Endothelial cell (in vitro differentiated cells): ENCODE measurements at regions not wholly inside any gene's neighbourhood (a gene's known extent, or its start where the extent isn't known, plus 50 kb on each side); places are given as distances from the start of the nearest gene placed in this dataset.

ENCODE experiments used
- DNase-seq: peaks from one replicate; pipeline ENCODE4 v3.0.0; 2021; ENCODE audit warnings: low spot score
- H3K27ac Mint-ChIP-seq: one replicate; pipeline ENCODE4 v1.8.0; 2021; ENCODE audit warnings: mixed read lengths, inconsistent platforms; ENCODE audit not compliant: unreplicated experiment
- H3K27me3 Mint-ChIP-seq: one replicate; pipeline ENCODE4 v1.8.0; 2021; ENCODE audit warnings: mild to moderate bottlenecking, moderate library complexity, mixed read lengths, inconsistent platforms; ENCODE audit not compliant: unreplicated experiment
- H3K36me3 Mint-ChIP-seq: one replicate; pipeline ENCODE4 v1.8.0; 2021; ENCODE audit warnings: mild to moderate bottlenecking, low read depth, mixed read lengths, inconsistent platforms; ENCODE audit not compliant: unreplicated experiment
- H3K4me1 Mint-ChIP-seq: one replicate; pipeline ENCODE4 v1.8.0; 2021; ENCODE audit warnings: mild to moderate bottlenecking, mixed read lengths, inconsistent platforms; ENCODE audit not compliant: unreplicated experiment
- H3K4me3 Mint-ChIP-seq: one replicate; pipeline ENCODE4 v1.8.0; 2021; ENCODE audit warnings: mild to moderate bottlenecking, mixed read lengths, inconsistent platforms; ENCODE audit not compliant: unreplicated experiment
- H3K9me3 Mint-ChIP-seq: one replicate; pipeline ENCODE4 v1.8.0; 2021; ENCODE audit warnings: mixed read lengths, inconsistent platforms; ENCODE audit not compliant: unreplicated experiment
- CTCF ChIP-seq: fragments of 200-600 bp; sonication (generic); IDR thresholded peaks from one replicate; pipeline ENCODE4 v1.5.0; 2021; ENCODE audit warnings: antibody characterized with exemption; ENCODE audit not compliant: unreplicated experiment

GRCh38 chr2:151157000-151157735, 104.5 kb downstream of the RBM43 start:
- DNase-seq = no peak
- H3K4me3 Mint-ChIP-seq = no peak overlapping the region
- no peak for TF ChIP-seq CTCF

GRCh38 chr2:151156431-151156830, 105.2 kb downstream of the RBM43 start:
- Mint-ChIP-seq H3K4me1 (peaks cover 2% of the 10 kb centered on the region), H3K27ac (no peak overlapping the region), H3K27me3 (no peaks in the 10 kb centered on the region), H3K4me3 (no peak overlapping the region), H3K36me3 (no peaks in the 10 kb centered on the region), H3K9me3 (no peaks in the 10 kb centered on the region)
- TF ChIP-seq CTCF = no peak
- no peak for DNase-seq

More at GRCh38 chr2:151157000-151157735, 104.5 kb downstream of the RBM43 start:
- H3K4me1 Mint-ChIP-seq = peaks cover 2% of the 10 kb centered on the region
- H3K36me3 Mint-ChIP-seq = no peaks in the 10 kb centered on the region
- no peaks in the 10 kb centered on the region for H3K9me3 Mint-ChIP-seq
- H3K27me3 Mint-ChIP-seq = no peaks in the 10 kb centered on the region
- H3K27ac Mint-ChIP-seq = no peak overlapping the region

GRCh38 chr2:151153601-151154000, 108.1 kb downstream of the RBM43 start:
- H3K4me3 Mint-ChIP-seq = no peak overlapping the region
- H3K27ac Mint-ChIP-seq = no peak overlapping the region
- TF ChIP-seq CTCF = no peak
- H3K4me1 Mint-ChIP-seq = peaks cover 2% of the 10 kb centered on the region
- DNase-seq = no peak
- H3K36me3 Mint-ChIP-seq = no peaks in the 10 kb centered on the region
- no peaks in the 10 kb centered on the region for H3K27me3 Mint-ChIP-seq
- H3K9me3 Mint-ChIP-seq = no peaks in the 10 kb centered on the region

GRCh38 chr2:151150331-151151320, 111.0 kb downstream of the RBM43 start:
- Mint-ChIP-seq H3K36me3 (no peaks in the 10 kb centered on the region), H3K27ac (no peak overlapping the region), H3K27me3 (no peaks in the 10 kb centered on the region), H3K4me1 (no peaks in the 10 kb centered on the region), H3K4me3 (no peak overlapping the region), H3K9me3 (no peaks in the 10 kb centered on the region)
- DNase-seq = no peak
- TF ChIP-seq CTCF = no peak
